Breast epithelium (tissue), 3 donors: ENCODE measurements at regions not wholly inside any gene's neighbourhood (a gene's known extent, or its start where the extent isn't known, plus 50 kb on each side); places are given as distances from the start of the nearest gene placed in this dataset.

ENCODE experiments used
- POLR2A ChIP-seq: fragments of 450-650 bp; IDR thresholded peaks from one replicate; pipeline ENCODE4 v1.6.1; 2016; ENCODE audit warnings: antibody characterized with exemption, mild to moderate bottlenecking, moderate library complexity
- TF ChIP-seq, protein P1 (sequence below), 3 donors: fragments of 450-650 bp; IDR thresholded peaks; one replicate each; pipeline ENCODE4 v1.5.1; 2016 to 2017; ENCODE audit warnings: antibody characterized with exemption in 3 of 3, mild to moderate bottlenecking in 3 of 3, moderate library complexity in 3 of 3

DNA sequence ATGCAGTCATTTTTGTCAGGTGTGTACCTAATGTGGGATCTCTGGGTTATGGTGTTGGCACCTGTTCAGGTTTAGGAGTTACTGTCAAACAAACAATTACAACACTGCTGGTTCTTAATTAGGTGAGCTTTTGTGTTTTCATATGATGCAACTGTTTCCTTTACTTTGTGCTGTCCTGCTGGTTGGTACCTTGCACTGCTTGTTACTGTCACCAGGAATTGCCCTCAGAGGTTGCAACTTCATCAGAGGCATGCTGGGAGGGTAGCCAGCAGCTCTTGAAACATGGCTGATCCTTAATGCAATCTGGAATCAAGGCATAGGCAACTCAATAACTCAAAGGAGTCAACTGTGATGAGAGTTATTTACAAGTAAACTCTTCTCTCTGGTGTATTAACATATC lies 400.3 kb downstream of the MIAT start:
- TF ChIP-seq POLR2A: no peak
- TF ChIP-seq, protein P1, sequence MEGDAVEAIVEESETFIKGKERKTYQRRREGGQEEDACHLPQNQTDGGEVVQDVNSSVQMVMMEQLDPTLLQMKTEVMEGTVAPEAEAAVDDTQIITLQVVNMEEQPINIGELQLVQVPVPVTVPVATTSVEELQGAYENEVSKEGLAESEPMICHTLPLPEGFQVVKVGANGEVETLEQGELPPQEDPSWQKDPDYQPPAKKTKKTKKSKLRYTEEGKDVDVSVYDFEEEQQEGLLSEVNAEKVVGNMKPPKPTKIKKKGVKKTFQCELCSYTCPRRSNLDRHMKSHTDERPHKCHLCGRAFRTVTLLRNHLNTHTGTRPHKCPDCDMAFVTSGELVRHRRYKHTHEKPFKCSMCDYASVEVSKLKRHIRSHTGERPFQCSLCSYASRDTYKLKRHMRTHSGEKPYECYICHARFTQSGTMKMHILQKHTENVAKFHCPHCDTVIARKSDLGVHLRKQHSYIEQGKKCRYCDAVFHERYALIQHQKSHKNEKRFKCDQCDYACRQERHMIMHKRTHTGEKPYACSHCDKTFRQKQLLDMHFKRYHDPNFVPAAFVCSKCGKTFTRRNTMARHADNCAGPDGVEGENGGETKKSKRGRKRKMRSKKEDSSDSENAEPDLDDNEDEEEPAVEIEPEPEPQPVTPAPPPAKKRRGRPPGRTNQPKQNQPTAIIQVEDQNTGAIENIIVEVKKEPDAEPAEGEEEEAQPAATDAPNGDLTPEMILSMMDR (IDR thresholded peaks at IDR 0.05): no peak
